Thyroid gland (tissue), 4 donors: ENCODE measurements at regions not wholly inside any gene's neighbourhood (a gene's known extent, or its start where the extent isn't known, plus 50 kb on each side); places are given as distances from the start of the nearest gene placed in this dataset.

Experiments
- POLR2A ChIP-seq, 2 donors: fragments of 450-650 bp; IDR thresholded peaks; one replicate each; pipeline ENCODE4 v1.6.1; 2017; ENCODE audit warnings: antibody characterized with exemption in 2 of 2, mild to moderate bottlenecking in 2 of 2, moderate library complexity in 1 of 2
- TF ChIP-seq, protein P1 (sequence below), 6 experiments: fragments of 200-600 bp in 3 of 6; fragments of 450-650 bp in 3 of 6; sonication (generic) in 3 of 6; IDR thresholded peaks; one replicate each; pipeline ENCODE4 v1.5.1; 2016 to 2019; ENCODE audit warnings: antibody characterized with exemption in 6 of 6, mild to moderate bottlenecking in 2 of 6, inconsistent platforms in 1 of 6, moderate library complexity in 1 of 6

DNA sequence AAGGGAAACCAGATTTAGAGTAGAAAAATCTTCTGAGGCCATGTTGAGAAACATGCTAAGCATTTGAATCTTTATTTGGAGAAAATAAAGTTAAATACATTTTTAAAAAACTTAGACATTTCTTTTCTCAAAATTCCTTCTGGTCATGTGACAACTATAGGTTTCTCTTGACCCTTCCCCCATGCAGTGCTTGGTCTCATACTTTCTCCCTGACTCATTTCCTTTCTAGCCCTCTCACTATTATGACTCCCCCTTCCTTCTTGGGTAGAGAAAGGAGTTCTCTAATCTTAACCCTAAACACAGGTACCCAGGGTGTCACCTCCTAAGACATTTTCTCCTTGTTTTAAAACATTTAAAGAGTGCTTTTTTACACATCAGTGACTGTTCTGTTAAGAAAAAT, 179.5 kb upstream of the TMEM106B start:
- no peak for TF ChIP-seq POLR2A (IDR thresholded peaks at IDR 0.05)
- TF ChIP-seq, protein P1, sequence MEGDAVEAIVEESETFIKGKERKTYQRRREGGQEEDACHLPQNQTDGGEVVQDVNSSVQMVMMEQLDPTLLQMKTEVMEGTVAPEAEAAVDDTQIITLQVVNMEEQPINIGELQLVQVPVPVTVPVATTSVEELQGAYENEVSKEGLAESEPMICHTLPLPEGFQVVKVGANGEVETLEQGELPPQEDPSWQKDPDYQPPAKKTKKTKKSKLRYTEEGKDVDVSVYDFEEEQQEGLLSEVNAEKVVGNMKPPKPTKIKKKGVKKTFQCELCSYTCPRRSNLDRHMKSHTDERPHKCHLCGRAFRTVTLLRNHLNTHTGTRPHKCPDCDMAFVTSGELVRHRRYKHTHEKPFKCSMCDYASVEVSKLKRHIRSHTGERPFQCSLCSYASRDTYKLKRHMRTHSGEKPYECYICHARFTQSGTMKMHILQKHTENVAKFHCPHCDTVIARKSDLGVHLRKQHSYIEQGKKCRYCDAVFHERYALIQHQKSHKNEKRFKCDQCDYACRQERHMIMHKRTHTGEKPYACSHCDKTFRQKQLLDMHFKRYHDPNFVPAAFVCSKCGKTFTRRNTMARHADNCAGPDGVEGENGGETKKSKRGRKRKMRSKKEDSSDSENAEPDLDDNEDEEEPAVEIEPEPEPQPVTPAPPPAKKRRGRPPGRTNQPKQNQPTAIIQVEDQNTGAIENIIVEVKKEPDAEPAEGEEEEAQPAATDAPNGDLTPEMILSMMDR (IDR thresholded peaks at IDR 0.05): no peak
